T follicular helper cell (primary cell): ENCODE measurements at regions not wholly inside any gene's neighbourhood (a gene's known extent, or its start where the extent isn't known, plus 50 kb on each side); places are given as distances from the start of the nearest gene placed in this dataset.
"Not testable (repeated sequence)": the region's sequence is repeated elsewhere in the genome, so short reads cannot be mapped to it uniquely, and the experiment has no call there.

Experiments
- DNase-seq: peaks from one replicate; pipeline ENCODE4 v3.0.0-alpha.2; 2020; ENCODE audit warnings: low read depth

- no peak for DNase-seq
Observed at GRCh38 chr12:11978726-11979384, 91.9 kb upstream of the BCL2L14 start.

DNA sequence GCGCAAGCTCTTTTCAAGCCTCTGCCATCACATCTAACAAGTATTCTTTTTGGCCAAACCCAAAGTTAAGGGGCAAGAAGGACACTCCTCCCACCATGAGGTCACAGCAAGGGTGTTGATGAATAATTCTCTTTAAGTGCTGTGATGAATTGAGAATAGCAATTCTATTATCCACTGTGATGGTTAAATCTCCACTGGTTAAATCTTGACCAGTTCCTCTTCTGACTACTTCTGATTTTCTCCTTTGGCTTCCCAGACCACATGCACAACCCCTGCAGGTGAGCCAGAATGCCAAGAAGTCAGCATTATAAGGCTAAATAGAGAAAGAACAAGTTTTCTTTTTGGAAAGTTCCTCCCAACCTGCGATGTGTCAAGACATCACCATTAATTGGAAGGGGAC is 90.6 kb upstream of the BCL2L14 start:
- DNase-seq: no peak

DNA sequence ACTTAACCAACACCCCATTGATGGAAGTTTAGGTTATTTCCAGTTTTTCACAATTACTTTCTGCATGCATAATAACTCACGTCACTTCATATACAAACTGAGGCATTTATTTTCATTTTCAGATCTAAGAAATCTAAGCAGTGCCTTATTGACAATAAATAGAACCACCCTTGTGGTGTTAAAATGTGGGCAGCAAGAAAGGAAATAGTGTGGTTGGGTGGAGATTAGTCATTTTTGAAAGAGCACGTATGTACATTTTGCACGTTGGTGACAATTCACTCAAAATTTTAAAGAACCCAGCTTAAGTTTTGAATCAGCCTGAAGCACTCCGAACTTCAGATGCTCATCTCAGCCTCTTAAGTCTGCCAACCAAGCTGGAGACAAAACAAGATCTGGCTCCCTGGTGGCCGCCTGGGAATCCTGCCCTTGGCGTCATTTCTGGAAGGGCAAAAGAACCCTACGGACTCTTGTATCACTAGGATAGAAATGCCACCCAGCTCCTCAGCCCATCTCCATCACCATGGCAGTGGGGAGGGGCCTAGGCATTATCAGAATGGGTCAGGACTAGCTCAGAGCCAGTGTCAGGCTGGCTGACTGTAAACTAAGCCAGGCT is 89.5 kb upstream of the BCL2L14 start:
- peak; percentile 49 for DNase-seq

DNA sequence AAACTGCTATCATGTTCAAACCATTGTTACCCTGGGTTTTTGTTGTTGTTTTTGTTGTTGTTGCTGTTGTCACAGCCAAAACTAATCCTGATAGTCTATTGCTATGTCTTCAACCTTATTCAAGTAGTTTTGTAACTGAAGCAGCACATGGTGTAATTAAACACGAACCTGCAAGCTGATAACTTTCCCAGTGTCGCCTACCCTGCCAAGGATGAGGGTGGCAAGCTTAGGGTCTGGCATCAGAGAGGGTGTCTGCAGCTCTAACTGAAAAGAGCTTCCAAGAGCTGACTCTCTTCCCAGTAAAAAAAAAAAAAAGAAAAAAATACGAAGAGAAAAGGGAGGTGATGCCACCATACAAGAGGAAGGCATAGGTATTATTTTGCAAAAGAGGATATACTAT is 86.3 kb upstream of the BCL2L14 start:
- DNase-seq: no peak

DNA sequence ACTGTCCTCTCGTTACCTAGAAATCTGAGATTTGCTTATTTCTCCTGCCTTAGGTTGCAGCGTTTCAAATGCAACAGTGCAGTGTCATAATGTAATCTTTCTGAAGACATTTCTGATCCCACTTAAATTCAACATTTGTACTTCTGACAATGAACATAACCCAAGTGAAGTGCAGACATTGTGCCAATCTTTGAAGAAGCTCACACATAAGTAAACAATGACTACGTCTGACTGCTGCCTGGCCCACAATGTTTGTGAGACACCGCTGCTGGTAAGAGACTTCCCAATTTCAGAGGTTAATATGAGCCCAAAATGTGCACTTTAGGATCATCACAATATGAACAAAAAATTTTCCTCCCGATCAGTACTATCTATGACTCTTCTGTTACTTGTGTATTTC is 84.6 kb upstream of the BCL2L14 start:
- no peak for DNase-seq

DNA sequence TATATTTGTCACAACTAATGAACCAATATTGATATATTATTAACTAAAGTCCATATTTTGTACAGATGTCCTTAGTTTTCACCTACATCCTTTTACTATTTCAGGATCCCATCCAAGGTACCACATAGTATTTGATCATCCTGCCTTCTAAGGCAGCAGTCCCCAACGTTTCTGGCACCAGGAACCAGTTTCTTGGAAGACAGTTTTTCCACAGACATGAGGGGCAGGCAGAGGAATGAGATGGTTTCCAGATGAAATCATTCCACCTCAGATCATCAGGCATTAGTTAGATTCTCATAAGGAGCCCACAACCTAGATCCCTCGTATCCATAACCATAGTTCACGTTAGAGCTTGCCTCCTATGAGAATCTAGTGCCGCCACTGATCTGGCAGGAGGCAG is 82.8 kb upstream of the BCL2L14 start:
- DNase-seq: no peak

DNA sequence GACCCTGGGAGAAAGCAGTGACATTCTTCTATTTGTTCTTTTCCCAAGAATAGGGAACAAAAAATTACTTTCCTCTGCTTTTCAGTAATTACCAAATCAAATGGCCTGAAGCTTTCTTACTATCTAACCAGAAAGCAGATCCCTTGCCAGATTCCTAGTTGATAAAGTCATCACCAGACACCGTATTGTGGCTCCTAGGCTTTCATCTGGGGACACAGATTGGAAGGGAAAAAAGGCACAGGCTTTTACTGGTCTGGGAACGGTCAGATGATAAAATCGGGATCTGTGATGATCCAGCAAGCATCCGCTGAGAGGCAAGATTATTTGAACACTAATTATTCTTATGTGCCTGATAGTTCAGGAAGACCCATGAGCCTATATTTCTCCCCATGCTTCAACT is 79.1 kb upstream of the BCL2L14 start:
- no peak for DNase-seq

DNA sequence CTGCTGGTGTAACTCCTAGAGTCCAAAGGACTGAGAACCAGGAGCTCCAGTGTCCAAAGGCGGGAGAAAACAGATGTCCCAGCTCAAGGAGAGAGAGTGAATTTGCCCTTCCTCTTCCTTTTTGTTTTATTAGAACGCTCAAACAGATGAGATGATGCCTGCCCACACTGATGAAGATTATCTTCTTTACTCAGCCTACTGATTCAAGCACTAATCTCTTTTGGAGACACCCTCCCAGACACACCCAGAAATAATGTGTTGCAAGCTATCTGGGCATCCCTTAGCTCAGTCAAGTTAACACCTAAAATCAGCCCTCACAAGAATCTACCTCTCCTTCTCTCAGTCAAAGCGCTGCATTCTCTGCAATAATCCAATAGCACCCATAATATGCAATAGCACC is 78.2 kb upstream of the BCL2L14 start:
- DNase-seq: no peak

- peak; percentile 50 for DNase-seq
Observed at GRCh38 chr12:11998307-11998943, 72.3 kb upstream of the BCL2L14 start.

GRCh38 chr12:11998944-11999315 is 71.8 kb upstream of the BCL2L14 start:
- no peak for DNase-seq

- no peak for DNase-seq
Observed at GRCh38 chr12:12003609-12004008, 67.1 kb upstream of the BCL2L14 start.

- no peak for DNase-seq
Observed at GRCh38 chr12:12004524-12004923, 66.2 kb upstream of the BCL2L14 start.

DNA sequence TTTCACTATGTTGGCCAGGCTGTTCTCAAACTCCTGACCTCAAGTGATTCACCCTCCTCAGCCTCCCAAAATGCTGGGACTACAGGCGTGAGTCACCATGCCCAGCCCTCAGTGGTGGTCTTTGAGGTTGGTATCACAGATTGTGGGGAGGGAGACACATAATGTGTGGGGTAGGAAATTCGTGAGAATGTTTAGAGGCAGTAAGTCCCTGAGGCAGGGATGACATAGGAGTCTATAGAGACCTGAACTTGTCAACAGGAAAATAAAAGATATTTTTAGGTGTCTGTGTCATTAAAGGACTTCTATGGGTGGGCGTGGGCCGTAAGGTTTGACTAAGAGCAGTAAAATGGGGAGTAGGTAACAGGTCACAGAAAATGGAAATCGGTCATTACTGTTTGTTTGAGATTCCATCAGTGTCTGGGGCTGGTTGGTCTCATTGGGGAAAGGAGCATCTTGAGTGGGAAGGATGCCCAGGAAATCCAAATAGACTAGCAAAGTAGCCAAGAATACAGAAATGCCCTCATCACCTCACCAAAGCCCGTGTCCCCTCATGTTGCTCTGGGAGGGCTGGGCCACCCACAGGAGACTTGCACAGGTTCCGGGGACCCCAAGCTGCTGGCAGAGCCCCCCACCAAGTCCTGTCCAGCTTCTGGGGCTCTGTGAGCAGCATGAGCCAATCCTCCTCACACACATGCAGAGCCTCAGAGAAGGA is 63.6 kb upstream of the BCL2L14 start:
- peak; percentile 15 for DNase-seq

GRCh38 chr12:12007713-12008231 is 63.0 kb upstream of the BCL2L14 start:
- DNase-seq: no peak

GRCh38 chr12:12008232-12008850 is 62.4 kb upstream of the BCL2L14 start:
- peak; percentile 16 for DNase-seq

DNA sequence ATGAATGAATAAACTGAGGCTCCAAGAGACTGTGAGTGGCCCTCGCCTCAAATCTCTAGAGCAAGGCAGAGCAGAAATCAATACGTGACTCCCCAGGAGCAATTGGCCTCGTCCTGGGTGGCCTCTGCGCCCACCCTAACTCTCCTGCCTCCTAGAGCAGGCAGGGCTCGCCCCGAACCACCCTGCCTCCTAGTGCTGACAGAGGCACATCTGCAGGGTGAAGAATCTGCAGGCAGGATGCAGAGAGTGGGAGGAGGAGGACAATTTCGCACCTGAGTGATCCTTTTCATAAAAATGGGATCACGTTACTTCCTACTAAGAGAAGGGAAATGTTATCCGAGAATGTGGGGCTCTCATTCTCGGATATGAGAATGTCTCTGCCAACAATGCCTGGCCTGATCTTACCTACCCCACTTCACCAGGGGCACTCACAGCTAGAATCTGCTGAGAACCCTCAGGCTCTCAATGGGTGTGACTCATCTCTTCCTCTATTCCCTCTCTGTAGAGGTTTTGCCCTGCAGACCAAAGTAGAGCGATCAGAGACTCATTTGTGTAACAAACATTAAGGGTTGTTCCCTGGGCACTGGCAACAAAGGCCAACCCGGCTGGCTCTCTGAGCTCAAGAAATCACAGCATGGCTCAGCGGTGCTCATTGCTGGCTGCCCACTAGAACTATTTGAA is 61.7 kb upstream of the BCL2L14 start:
- peak; percentile 40 for DNase-seq

GRCh38 chr12:12009749-12010276 is 60.9 kb upstream of the BCL2L14 start:
- DNase-seq: not testable (repeated sequence)

DNA sequence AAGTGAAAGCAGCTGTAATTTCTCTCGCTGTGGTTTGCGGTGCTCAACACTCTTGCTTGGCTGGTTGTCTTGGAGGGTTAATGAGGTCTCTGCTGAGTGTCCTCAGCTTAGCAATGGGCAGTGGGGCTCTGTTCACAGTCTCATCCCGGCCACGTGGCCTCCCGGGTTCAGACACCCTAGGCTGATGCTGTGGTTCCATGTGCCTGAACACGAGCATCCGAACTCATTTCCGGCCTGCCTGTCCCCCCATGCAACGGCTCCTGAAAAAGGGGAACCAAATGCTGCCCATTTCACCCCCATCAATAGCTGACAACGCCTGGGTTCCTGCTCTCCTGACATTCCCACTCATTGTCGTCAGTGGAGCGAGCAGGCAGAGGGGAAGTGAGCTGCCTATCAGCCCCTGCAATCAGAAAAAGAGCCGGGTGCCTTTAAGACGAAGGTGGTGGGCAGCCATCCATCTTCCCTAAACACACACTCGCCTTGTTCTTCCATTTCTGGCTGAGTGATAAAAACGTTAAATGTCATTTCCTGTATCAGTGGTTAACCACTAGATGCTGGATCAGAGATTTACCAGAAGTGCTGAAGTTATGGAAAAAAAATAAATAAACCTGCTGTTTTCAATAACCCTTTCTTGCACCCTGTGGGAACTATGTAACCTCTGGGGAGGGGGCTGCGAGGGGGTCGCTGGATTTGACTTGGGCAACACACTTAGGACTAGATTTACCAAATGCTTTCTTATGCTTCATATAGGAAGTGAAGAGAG is 60.3 kb upstream of the BCL2L14 start:
- DNase-seq: no peak

GRCh38 chr12:12011880-12012260 is 58.9 kb upstream of the BCL2L14 start:
- DNase-seq: no peak

- no peak for DNase-seq
Observed at GRCh38 chr12:12015073-12015685, 55.6 kb upstream of the BCL2L14 start.
